NCI-H128 (cell line): ENCODE measurements at regions not wholly inside any gene's neighbourhood (a gene's known extent, or its start where the extent isn't known, plus 50 kb on each side); places are given as distances from the start of the nearest gene placed in this dataset.
"Not testable (repeated sequence)": the region's sequence is repeated elsewhere in the genome, so short reads cannot be mapped to it uniquely, and the experiment has no call there.

ENCODE experiments used
- DNase-seq: peaks from one replicate; lab custom pipeline; 2025; ENCODE audit not compliant: unreplicated experiment; lab: John Stamatoyannopoulos, UW

DNA sequence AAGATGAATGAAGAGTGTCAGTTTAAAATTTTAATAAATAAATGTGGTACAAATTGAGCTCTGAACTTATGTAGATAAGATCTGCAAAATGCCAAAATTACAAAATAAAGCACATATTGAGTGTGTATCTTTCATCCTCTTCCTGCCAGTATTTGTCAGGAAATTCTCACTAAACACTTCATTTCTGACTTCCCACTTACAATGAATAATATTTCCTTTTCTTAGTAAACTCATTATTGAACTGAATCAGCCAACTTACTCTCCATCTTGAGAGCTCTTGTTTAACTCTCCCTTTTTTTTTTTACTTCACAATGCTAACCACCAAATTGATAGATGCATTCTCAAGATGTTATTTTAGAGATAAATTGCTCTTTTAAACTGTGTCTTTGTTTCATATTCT is 1230.2 kb downstream of the JRKL start:
- no peak for DNase-seq

- DNase-seq: no peak
Measured at GRCh38 chr11:97621282-97621681, 1231.5 kb downstream of the JRKL start.

- DNase-seq: no peak
Measured at GRCh38 chr11:97622795-97623194, 1233.0 kb downstream of the JRKL start.

GRCh38 chr11:97636741-97637140 is 1246.9 kb downstream of the JRKL start:
- DNase-seq: not testable (repeated sequence)

- no peak for DNase-seq
Measured at GRCh38 chr11:97637701-97638100, 1247.9 kb downstream of the JRKL start.

GRCh38 chr11:97638641-97639224 is 1248.9 kb downstream of the JRKL start:
- no peak for DNase-seq

- no peak for DNase-seq
Measured at GRCh38 chr11:97641988-97642387, 1252.2 kb downstream of the JRKL start.

DNA sequence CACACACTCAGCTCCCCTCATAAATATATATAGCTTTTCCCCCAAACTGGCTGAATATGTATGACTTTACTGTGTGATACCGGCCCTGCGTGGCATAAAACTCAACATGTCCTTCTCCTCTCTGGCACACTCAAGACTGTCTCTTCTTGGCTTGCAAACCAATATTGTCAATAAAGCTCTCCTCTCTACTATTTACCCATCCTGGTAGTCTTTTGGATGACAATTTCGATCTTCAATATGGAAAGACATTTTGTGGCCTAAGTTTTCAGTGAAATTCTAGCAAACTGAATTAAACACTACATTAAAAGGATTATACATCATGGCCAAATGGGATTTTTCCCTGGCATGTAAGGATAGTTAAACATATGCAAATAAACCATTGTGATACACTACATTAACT is 1255.9 kb downstream of the JRKL start:
- DNase-seq: no peak

DNA sequence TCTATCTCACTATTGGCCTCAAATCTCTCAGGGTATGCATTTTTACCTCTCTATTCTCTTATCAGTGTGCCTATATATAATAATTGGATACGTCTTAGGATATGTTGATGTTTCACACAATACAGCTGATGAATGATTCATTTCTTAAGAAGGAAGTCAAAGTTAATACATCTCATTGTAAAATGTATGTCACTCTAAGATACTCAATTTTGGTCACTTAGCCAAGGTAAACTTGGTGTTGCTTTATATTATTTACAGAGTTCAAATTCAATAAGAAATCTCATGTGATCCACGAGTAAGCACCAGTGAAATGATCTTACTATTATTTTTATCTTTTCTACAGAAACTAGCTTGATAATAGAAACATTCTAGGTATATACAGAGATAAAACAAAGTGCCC is 1266.5 kb downstream of the JRKL start:
- no peak for DNase-seq

DNA sequence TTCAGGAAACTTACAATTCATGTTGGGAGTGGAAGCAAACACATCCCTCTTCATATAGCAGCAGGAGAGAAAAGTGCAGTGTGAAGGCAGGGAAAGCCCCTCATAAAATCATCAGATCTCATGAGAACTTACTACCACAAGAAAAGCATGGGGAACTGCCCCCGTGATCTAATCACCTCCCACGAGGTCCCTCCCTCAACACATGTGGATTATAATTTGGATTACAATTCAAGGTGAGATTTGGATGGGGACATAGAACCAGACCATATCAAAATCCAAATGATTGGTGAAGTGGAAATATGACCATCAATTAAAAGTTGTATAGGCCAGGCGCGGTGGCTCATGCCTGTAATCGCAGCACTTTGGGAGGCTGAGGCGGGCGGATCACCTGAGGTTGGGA is 1268.0 kb downstream of the JRKL start:
- no peak for DNase-seq

- DNase-seq: no peak
Measured at GRCh38 chr11:97667057-97667456, 1277.2 kb downstream of the JRKL start.

- DNase-seq: no peak
Measured at GRCh38 chr11:97683733-97684132, 1293.9 kb downstream of the JRKL start.

DNA sequence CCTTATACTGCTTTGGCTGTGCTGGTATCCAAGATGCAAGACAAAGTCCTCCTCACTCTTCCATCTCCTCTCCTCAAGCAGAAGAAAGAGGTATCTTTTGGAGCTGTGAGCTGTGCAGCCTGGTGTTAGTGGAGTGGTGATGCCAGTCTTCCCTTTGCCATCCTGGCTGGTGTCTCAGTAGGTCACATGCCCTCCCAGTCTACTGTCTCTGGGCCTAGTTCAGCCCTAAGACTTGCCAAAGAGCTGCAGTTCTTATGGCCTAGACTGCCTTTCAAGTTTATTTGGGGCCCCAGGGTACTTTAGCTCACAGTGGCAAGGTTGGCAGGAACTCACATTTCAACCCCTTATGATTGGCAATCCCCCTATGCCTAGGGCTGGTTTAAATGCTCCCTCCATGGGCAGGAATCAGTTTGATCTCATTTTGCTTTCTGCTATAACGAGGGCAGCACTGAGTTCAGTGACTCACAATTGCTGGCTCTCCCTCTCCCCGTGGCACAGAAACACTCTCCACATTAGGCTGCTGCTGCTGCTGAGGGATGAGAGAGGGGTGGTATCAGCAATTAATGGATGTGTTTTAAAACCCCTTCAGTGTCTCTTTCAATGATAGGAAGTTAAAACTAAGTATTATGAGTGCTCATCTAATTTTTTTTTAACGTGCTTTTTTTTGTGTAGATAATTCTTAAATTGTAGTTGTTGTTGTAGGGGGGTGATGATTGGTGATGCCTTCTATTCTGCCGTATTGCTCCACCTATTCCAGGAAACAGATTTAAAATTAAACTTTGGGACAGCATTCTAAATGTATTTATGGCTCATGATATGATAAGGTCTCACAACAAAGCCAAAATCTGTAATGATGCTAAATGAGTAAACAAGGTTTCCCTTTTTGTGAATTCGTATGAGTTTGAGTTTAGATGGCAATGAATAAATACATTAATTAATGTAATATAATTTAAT is 1295.0 kb downstream of the JRKL start:
- no peak for DNase-seq

- no peak for DNase-seq
Measured at GRCh38 chr11:97685695-97686094, 1295.9 kb downstream of the JRKL start.

DNA sequence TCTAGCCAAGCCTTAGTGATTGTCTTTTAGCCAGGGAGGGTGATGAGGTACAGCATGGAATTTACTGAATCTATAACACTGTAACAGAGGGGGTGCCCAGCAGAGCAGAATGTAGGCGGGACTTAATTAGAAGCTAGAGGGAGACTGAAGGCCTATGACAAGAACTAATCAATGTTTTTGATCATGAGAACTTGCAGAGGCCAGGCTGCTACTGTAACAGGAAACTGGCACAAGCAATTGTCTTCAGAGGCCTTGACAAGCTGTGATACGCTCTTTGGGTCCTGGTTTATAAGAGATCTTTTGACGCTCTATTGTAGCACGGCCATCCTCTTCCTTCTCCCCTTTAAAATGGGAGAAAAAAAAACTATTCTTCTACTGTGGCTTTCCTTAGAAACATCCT is 1297.3 kb downstream of the JRKL start:
- no peak for DNase-seq

- no peak for DNase-seq
Measured at GRCh38 chr11:97691061-97691460, 1301.2 kb downstream of the JRKL start.

- no peak for DNase-seq
Measured at GRCh38 chr11:97702951-97703350, 1313.1 kb downstream of the JRKL start.

- DNase-seq: no peak
Measured at GRCh38 chr11:97703851-97704250, 1314.0 kb downstream of the JRKL start.

- peak; percentile 99 for DNase-seq
Measured at GRCh38 chr11:97705441-97705840, 1315.3 kb upstream of the CNTN5 start.

DNA sequence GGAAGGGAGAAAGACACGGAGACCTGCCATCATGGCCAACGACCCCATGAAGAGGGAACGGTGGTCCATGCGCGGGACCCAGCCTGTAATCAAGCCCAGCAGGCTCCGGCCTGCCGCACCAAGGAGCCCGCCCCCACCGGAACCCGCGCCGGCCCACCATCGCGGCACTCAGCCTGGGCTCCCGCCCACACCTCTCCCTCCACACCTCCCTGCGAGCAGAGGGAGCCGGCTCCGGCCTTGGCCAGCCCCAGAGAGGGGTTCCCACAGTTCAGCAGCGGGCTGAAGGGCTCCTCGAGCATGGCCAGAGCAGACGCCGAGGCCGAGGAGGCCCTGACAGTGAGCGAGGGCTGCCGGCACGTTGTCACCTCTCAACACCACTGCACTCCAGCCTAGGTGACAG is 1302.8 kb upstream of the CNTN5 start:
- no peak for DNase-seq

GRCh38 chr11:97722065-97722464 is 1298.7 kb upstream of the CNTN5 start:
- DNase-seq: no peak

DNA sequence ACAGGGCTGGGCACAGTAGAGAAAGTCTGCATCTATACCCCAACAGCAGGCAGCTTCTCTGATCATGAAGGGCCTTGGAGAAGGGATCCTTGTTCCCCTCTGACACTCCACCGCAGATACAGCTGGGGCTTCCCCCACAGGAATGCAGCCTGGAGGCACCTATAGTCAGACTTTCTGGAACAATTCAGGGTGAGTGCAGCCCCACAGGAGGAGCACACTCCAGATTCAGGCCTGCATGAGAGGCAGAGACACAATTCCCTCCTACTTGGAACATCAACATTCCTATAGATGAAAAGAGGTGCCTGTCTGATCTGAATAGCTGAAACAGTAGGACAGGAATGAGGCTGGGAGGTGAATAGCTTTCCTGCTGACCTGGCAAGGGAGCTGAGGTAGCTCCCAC is 1298.0 kb upstream of the CNTN5 start:
- no peak for DNase-seq
